H4 (cell line): ENCODE measurements at regions not wholly inside any gene's neighbourhood (a gene's known extent, or its start where the extent isn't known, plus 50 kb on each side); places are given as distances from the start of the nearest gene placed in this dataset.

Experiments used
- DNase-seq: peaks from one replicate; pipeline ENCODE4 v3.0.0-alpha.2; 2015; ENCODE audit warnings: low spot score

- DNase-seq, result no peak
Observed at GRCh38 chr18:2172881-2173280, 398.4 kb downstream of the METTL4 start.

- peak; percentile 83 for DNase-seq
Observed at GRCh38 chr18:2173486-2173885, 397.8 kb downstream of the METTL4 start.

GRCh38 chr18:2178036-2178435 is 393.3 kb downstream of the METTL4 start:
- no peak for DNase-seq

- DNase-seq, result no peak
Observed at GRCh38 chr18:2179498-2180183, 391.7 kb downstream of the METTL4 start.

GRCh38 chr18:2180586-2180985 is 390.7 kb downstream of the METTL4 start:
- DNase-seq, result no peak

- no peak for DNase-seq
Observed at GRCh38 chr18:2183432-2183831, 387.9 kb downstream of the METTL4 start.

- DNase-seq, result no peak
Observed at GRCh38 chr18:2186967-2187366, 384.3 kb downstream of the METTL4 start.

- no peak for DNase-seq
Observed at GRCh38 chr18:2188258-2188657, 383.0 kb downstream of the METTL4 start.

- DNase-seq, result no peak
Observed at GRCh38 chr18:2191180-2191790, 380.0 kb downstream of the METTL4 start.

- no peak for DNase-seq
Observed at GRCh38 chr18:2192562-2192961, 378.7 kb downstream of the METTL4 start.

GRCh38 chr18:2197946-2198345 is 373.4 kb downstream of the METTL4 start:
- no peak for DNase-seq

GRCh38 chr18:2199060-2199459 is 372.2 kb downstream of the METTL4 start:
- no peak for DNase-seq

- DNase-seq, result no peak
Observed at GRCh38 chr18:2201036-2201600, 370.2 kb downstream of the METTL4 start.

GRCh38 chr18:2204736-2205135 is 366.6 kb downstream of the METTL4 start:
- DNase-seq, result no peak

GRCh38 chr18:2207294-2207693 is 364.0 kb downstream of the METTL4 start:
- no peak for DNase-seq

- DNase-seq, result no peak
Observed at GRCh38 chr18:2212598-2213205, 358.6 kb downstream of the METTL4 start.

- no peak for DNase-seq
Observed at GRCh38 chr18:2213905-2214304, 357.4 kb downstream of the METTL4 start.

- DNase-seq, result no peak
Observed at GRCh38 chr18:2217356-2217755, 353.9 kb downstream of the METTL4 start.

GRCh38 chr18:2218101-2218500 is 353.2 kb downstream of the METTL4 start:
- no peak for DNase-seq

GRCh38 chr18:2219706-2220105 is 351.6 kb downstream of the METTL4 start:
- no peak for DNase-seq

- DNase-seq, result no peak
Observed at GRCh38 chr18:2222270-2223185, 348.8 kb downstream of the METTL4 start.

GRCh38 chr18:2223449-2223848 is 347.9 kb downstream of the METTL4 start:
- no peak for DNase-seq
